Mesendoderm (in vitro differentiated cells): ENCODE measurements at regions not wholly inside any gene's neighbourhood (a gene's known extent, or its start where the extent isn't known, plus 50 kb on each side); places are given as distances from the start of the nearest gene placed in this dataset.

Experiments used
- DNase-seq: peaks from one replicate; pipeline ENCODE4 v3.0.0; 2013
- H2AK5ac ChIP-seq: 2 replicates; pipeline ENCODE4 v1.6.1; 2013; ENCODE audit warnings: low read length, inconsistent platforms
- H2BK120ac ChIP-seq: 2 replicates; pipeline ENCODE4 v1.6.1; 2013; ENCODE audit warnings: low read depth, mild to moderate bottlenecking, low read length, moderate library complexity, mixed read lengths
- H2BK15ac ChIP-seq: replicated peaks from 2 replicates; pipeline ENCODE4 v1.6.1; 2013; ENCODE audit warnings: low read depth, mild to moderate bottlenecking, moderate library complexity
- H2BK5ac ChIP-seq: 2 replicates; pipeline ENCODE4 v1.6.1; 2013; ENCODE audit warnings: low read length, inconsistent platforms
- H3K18ac ChIP-seq: 2 replicates; pipeline ENCODE4 v1.6.1; 2013; ENCODE audit warnings: mild to moderate bottlenecking, low read length, mixed read lengths
- H3K23ac ChIP-seq: one replicate; pipeline ENCODE4 v1.6.1; 2013; ENCODE audit warnings: low read length
- H3K27ac ChIP-seq: 2 replicates; pipeline ENCODE4 v1.5.1; 2013; ENCODE audit warnings: low read depth, mild to moderate bottlenecking, inconsistent platforms, low read length, moderate library complexity
- H3K27me3 ChIP-seq: 2 replicates; pipeline ENCODE4 v1.6.1; 2013; ENCODE audit warnings: low read length, control low read depth, mild to moderate bottlenecking, inconsistent platforms; ENCODE audit not compliant: insufficient read depth, poor library complexity
- H3K36me3 ChIP-seq: 2 replicates; pipeline ENCODE4 v1.6.1; 2013; ENCODE audit warnings: low read length, inconsistent platforms; ENCODE audit not compliant: control insufficient read depth, insufficient read depth
- H3K4ac ChIP-seq: one replicate; pipeline ENCODE4 v1.6.1; 2013; ENCODE audit warnings: low read depth, mild to moderate bottlenecking, low read length, moderate library complexity
- H3K4me1 ChIP-seq: 2 replicates; pipeline ENCODE4 v1.6.1; 2013; ENCODE audit warnings: low read depth, low read length, inconsistent platforms; ENCODE audit not compliant: control insufficient read depth
- H3K4me2 ChIP-seq: 2 replicates; pipeline ENCODE4 v1.6.1; 2013; ENCODE audit warnings: low read length
- H3K4me3 ChIP-seq: 2 replicates; pipeline ENCODE4 v1.5.1; 2013; ENCODE audit warnings: mild to moderate bottlenecking, low read length
- H3K56ac ChIP-seq: one replicate; pipeline ENCODE4 v1.6.1; 2013; ENCODE audit warnings: low read length
- H3K79me1 ChIP-seq: 2 replicates; pipeline ENCODE4 v1.6.1; 2013; ENCODE audit warnings: low read length, inconsistent platforms
- H3K79me2 ChIP-seq: 2 replicates; pipeline ENCODE4 v1.6.1; 2013; ENCODE audit warnings: mild to moderate bottlenecking, low read length; ENCODE audit not compliant: control insufficient read depth, insufficient read depth
- H3K9ac ChIP-seq: 2 replicates; pipeline ENCODE4 v1.6.1; 2013; ENCODE audit warnings: low read length, inconsistent platforms
- H4K5ac ChIP-seq: one replicate; pipeline ENCODE4 v1.6.1; 2013; ENCODE audit warnings: low read length
- H4K8ac ChIP-seq: one replicate; pipeline ENCODE4 v1.6.1; 2013; ENCODE audit warnings: low read depth, mild to moderate bottlenecking, control low read depth, low read length, moderate library complexity
- WGBS: extraction: QIAGEN DNeasy Blood & Tissue Kit; methylation state at CpG from one replicate; pipeline ENCODE4 v1.1.7; 2013; ENCODE audit warnings: low lambda C conversion rate, missing lambda C conversion rate; ENCODE audit not compliant: insufficient coverage; ENCODE audit errors: extremely low coverage; 5-methylcytosine and 5-hydroxymethylcytosine counted together

DNA sequence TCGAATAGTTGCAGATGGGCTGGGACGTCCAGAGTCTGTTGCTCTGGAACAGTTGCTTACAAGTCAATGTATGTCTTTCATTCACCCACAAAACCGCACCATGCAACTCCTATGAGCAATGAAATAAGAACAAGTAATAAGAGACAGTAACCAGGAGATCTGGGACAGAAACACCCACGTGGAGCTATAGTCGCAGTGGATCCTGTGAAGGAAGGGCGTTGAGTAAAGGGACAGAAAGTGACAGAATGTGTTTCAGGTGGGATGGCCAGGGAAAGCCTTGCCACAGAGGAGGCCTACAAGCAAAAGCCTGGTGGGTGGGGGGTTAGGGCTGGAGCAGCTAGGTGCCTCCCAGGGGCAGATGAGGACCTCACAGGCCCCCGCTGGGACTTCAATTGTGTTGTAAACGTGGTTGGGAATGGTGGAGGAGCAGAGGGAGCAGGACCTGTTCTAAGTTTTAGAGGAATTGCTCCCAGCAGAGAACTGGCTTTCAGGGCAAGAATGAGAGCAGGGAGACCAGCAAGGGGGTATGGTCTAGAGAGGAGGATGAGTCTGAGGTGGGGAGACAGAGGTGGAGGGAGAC lies 86.7 kb upstream of the FZD10 start:
- H3K4me2 ChIP-seq, result no peak overlapping the region

GRCh38 chr12:130076126-130076525 lies 86.1 kb upstream of the FZD10 start:
- Histone ChIP-seq H3K36me3 (no peaks in the 10 kb centered on the region), H3K56ac (no peak overlapping the region), H2BK120ac (no peak overlapping the region), H3K4me3 (no peak overlapping the region), H3K4me2 (no peak overlapping the region), H3K79me1 (no peaks in the 10 kb centered on the region), H2AK5ac (no peak overlapping the region), H2BK15ac (no peak overlapping the region), H2BK5ac (no peak overlapping the region), H3K9ac (no peak overlapping the region), H3K27me3 (no peaks in the 10 kb centered on the region), H3K4ac (no peak overlapping the region), H3K27ac (no peak overlapping the region), H3K23ac (no peak overlapping the region), H4K8ac (no peak overlapping the region), H3K79me2 (no peaks in the 10 kb centered on the region), H4K5ac (no peak overlapping the region), H3K4me1 (no peaks in the 10 kb centered on the region), H3K18ac (no peak overlapping the region)
- no peak for DNase-seq
- WGBS, result no CpG with 5 or more reads among the region's 3 CpGs

More for the DNA sequence above, 86.7 kb upstream of the FZD10 start:
- Histone ChIP-seq H3K36me3 (no peaks in the 10 kb centered on the region), H2AK5ac (no peak overlapping the region), H3K79me1 (no peaks in the 10 kb centered on the region), H4K8ac (no peak overlapping the region), H3K4me3 (no peak overlapping the region), H3K27me3 (no peaks in the 10 kb centered on the region), H2BK5ac (no peak overlapping the region), H2BK120ac (no peak overlapping the region), H2BK15ac (no peak overlapping the region), H3K4ac (no peak overlapping the region), H3K27ac (no peak overlapping the region), H3K9ac (no peak overlapping the region), H3K18ac (no peak overlapping the region), H3K23ac (no peak overlapping the region), H3K79me2 (no peaks in the 10 kb centered on the region), H3K4me1 (no peaks in the 10 kb centered on the region), H3K56ac (no peak overlapping the region), H4K5ac (no peak overlapping the region)
- WGBS, result no CpG with 5 or more reads among the region's 8 CpGs
- DNase-seq, result no peak

- Histone ChIP-seq H3K36me3 (no peaks in the 10 kb centered on the region), H4K8ac (no peak overlapping the region), H4K5ac (no peak overlapping the region), H3K18ac (no peak overlapping the region), H3K27me3 (no peaks in the 10 kb centered on the region), H2BK15ac (no peak overlapping the region), H2BK120ac (no peak overlapping the region), H3K23ac (no peak overlapping the region), H3K4ac (no peak overlapping the region), H3K4me1 (no peaks in the 10 kb centered on the region), H3K56ac (no peak overlapping the region), H3K27ac (no peak overlapping the region), H3K79me2 (no peaks in the 10 kb centered on the region), H2BK5ac (no peak overlapping the region), H2AK5ac (no peak overlapping the region), H3K4me3 (no peak overlapping the region), H3K79me1 (no peaks in the 10 kb centered on the region), H3K4me2 (no peak overlapping the region), H3K9ac (no peak overlapping the region)
- DNase-seq, result peak; percentile 34
- no CpG with 5 or more reads among the region's 5 CpGs for WGBS
These were observed 85.5 kb upstream of the FZD10 start for GRCh38 chr12:130076752-130077151.

DNA sequence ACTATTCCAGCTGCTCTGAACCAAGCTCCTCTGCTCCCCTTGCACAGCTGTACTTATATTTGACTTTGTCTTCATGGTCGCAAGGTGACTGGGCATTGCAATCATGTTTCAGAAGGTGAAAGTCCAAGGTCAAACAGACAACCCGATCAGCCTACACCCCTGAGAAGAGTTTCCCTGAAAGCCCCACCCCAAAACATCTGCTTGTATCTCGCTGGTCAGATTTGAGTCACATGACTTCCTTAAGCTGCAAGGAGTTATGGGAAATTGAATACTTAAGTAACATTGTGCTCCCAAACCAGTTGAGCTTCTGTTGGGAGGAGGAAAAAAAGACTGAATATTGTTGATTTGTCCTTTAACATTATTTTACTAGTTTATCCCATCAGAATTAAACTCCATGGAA lies 83.4 kb upstream of the FZD10 start:
- no CpG with 5 or more reads among the region's 3 CpGs for WGBS
- Histone ChIP-seq H3K56ac (no peak overlapping the region), H2BK120ac (no peak overlapping the region), H2BK15ac (no peak overlapping the region), H2AK5ac (no peak overlapping the region), H3K79me2 (no peaks in the 10 kb centered on the region), H3K23ac (no peak overlapping the region), H3K4me3 (no peak overlapping the region), H4K5ac (no peak overlapping the region), H2BK5ac (no peak overlapping the region), H4K8ac (no peak overlapping the region), H3K27ac (no peak overlapping the region), H3K4me2 (no peak overlapping the region), H3K79me1 (no peaks in the 10 kb centered on the region), H3K36me3 (no peaks in the 10 kb centered on the region), H3K4me1 (no peaks in the 10 kb centered on the region), H3K27me3 (no peaks in the 10 kb centered on the region), H3K9ac (no peak overlapping the region), H3K18ac (no peak overlapping the region), H3K4ac (no peak overlapping the region)
- DNase-seq, result no peak

- H2BK120ac ChIP-seq, result no peak overlapping the region
- H3K79me1 ChIP-seq, result no peaks in the 10 kb centered on the region
- WGBS, result no CpG with 5 or more reads among the region's 7 CpGs
- no peaks in the 10 kb centered on the region for H3K36me3 ChIP-seq
- H3K4me2 ChIP-seq, result no peak overlapping the region
- H2BK15ac ChIP-seq, result no peak overlapping the region
- H3K18ac ChIP-seq, result no peak overlapping the region
- no peak overlapping the region for H3K23ac ChIP-seq
- no peak overlapping the region for H2AK5ac ChIP-seq
- no peak overlapping the region for H4K8ac ChIP-seq
- H3K79me2 ChIP-seq, result no peaks in the 10 kb centered on the region
- DNase-seq, result no peak
- H3K4me3 ChIP-seq, result no peak overlapping the region
- H3K27ac ChIP-seq, result no peak overlapping the region
- no peaks in the 10 kb centered on the region for H3K27me3 ChIP-seq
- H4K5ac ChIP-seq, result no peak overlapping the region
- H3K4me1 ChIP-seq, result no peaks in the 10 kb centered on the region
- no peak overlapping the region for H2BK5ac ChIP-seq
- no peak overlapping the region for H3K9ac ChIP-seq
- H3K4ac ChIP-seq, result no peak overlapping the region
- H3K56ac ChIP-seq, result no peak overlapping the region
These were observed 83.0 kb upstream of the FZD10 start for GRCh38 chr12:130079279-130079678.

- no peak overlapping the region for H3K9ac ChIP-seq
- no peak overlapping the region for H3K56ac ChIP-seq
- H3K23ac ChIP-seq, result no peak overlapping the region
- H3K79me2 ChIP-seq, result no peaks in the 10 kb centered on the region
- no peaks in the 10 kb centered on the region for H3K4me1 ChIP-seq
- H3K18ac ChIP-seq, result no peak overlapping the region
- no peak overlapping the region for H2BK15ac ChIP-seq
- no peaks in the 10 kb centered on the region for H3K36me3 ChIP-seq
- H3K79me1 ChIP-seq, result no peaks in the 10 kb centered on the region
- H2BK120ac ChIP-seq, result no peak overlapping the region
- WGBS, result no CpG with 5 or more reads among the region's 6 CpGs
- H4K5ac ChIP-seq, result no peak overlapping the region
- no peak overlapping the region for H3K27ac ChIP-seq
- no peak overlapping the region for H3K4me2 ChIP-seq
- H3K27me3 ChIP-seq, result no peaks in the 10 kb centered on the region
- H2BK5ac ChIP-seq, result no peak overlapping the region
- no peak overlapping the region for H3K4ac ChIP-seq
- no peak overlapping the region for H3K4me3 ChIP-seq
- no peak for DNase-seq
- H4K8ac ChIP-seq, result no peak overlapping the region
- H2AK5ac ChIP-seq, result no peak overlapping the region
These were observed 82.1 kb upstream of the FZD10 start for GRCh38 chr12:130080205-130080604.
